Body of pancreas (tissue), 4 donors: ENCODE measurements at regions not wholly inside any gene's neighbourhood (a gene's known extent, or its start where the extent isn't known, plus 50 kb on each side); places are given as distances from the start of the nearest gene placed in this dataset.

Source experiments
- ATAC-seq: fragments of 150-250 bp; one replicate; pipeline ENCODE4 v1.9.1; 2016
- DNase-seq, 4 donors: peaks; one replicate each; pipeline ENCODE4 v3.0.0-alpha.2; 2019
- H3K27ac ChIP-seq, 4 donors: fragments of 200-600 bp; sonication (generic); 1 replicate in 3 of 4; 2 replicates in 1 of 4; pipeline versions ENCODE4 v1.5.1 to v1.6.1; 2016 to 2019; ENCODE audit warnings: mild to moderate bottlenecking in 1 of 4, mixed read lengths in 1 of 4, moderate library complexity in 1 of 4
- H3K27me3 ChIP-seq, 2 donors: fragments of 200-600 bp; sonication (generic); one replicate each; pipeline ENCODE4 v1.6.0; 2016; ENCODE audit warnings: mild to moderate bottlenecking in 1 of 2
- H3K36me3 ChIP-seq, 2 donors: fragments of 200-600 bp; sonication (generic); replicated peaks in 1 of 2; 2 replicates each; pipeline ENCODE4 v1.5.1; 2016; ENCODE audit warnings: low read depth in 2 of 2; ENCODE audit not compliant: insufficient read depth in 1 of 2
- H3K4me1 ChIP-seq: fragments of 200-600 bp; sonication (generic); one replicate; pipeline ENCODE4 v1.6.0; 2016
- H3K4me3 ChIP-seq, 2 donors: fragments of 200-600 bp; sonication (generic); 1 replicate in 1 of 2; 2 replicates in 1 of 2; pipeline ENCODE4 v1.5.1; 2016 to 2019
- H3K9me3 ChIP-seq, 3 donors: fragments of 200-600 bp; sonication (generic); 1 replicate in 2 of 3; 2 replicates in 1 of 3; pipeline ENCODE4 v1.5.1; 2016
- CTCF ChIP-seq, 7 experiments: fragments of 450-650 bp in 4 of 7; fragments of 200-600 bp in 3 of 7; sonication (generic) in 3 of 7; IDR thresholded peaks; one replicate each; pipeline ENCODE4 v1.5.1; 2016 to 2019; ENCODE audit warnings: antibody characterized with exemption in 7 of 7
- POLR2A ChIP-seq, 3 donors: fragments of 450-650 bp; IDR thresholded peaks; one replicate each; pipeline ENCODE4 v1.6.1; 2016; ENCODE audit warnings: antibody characterized with exemption in 3 of 3, mild to moderate bottlenecking in 2 of 3
- WGBS, 2 donors: methylation state at CpG; one replicate each; pipeline ENCODE4 v1.1.5; 2017; 5-methylcytosine and 5-hydroxymethylcytosine counted together
- intact Hi-C: fragments of 100-400 bp; cut with DNase I; formaldehyde crosslinking; loops from one replicate; pipeline ENCODE4 v1.15.1; 2023

GRCh38 chr10:9800571-9800970, 1217.1 kb upstream of the CELF2 start:
- H3K27me3 ChIP-seq = no peaks in the 10 kb centered on the region
- no peaks in the 10 kb centered on the region for H3K4me1 ChIP-seq
- TF ChIP-seq POLR2A (IDR thresholded peaks at IDR 0.05) (no peak), CTCF (IDR thresholded peaks at IDR 0.05) (no peak)
- ATAC-seq (no peak), DNase-seq (no peak)
- no peak overlapping the region for H3K27ac ChIP-seq
- no peaks in the 10 kb centered on the region for H3K36me3 ChIP-seq
- no peaks in the 10 kb centered on the region for H3K9me3 ChIP-seq
- intact Hi-C loops = no loop called here
- H3K4me3 ChIP-seq = no peak overlapping the region
- 55 to 67% methylated on average over 2 of the region's 2 CpGs for WGBS, 2 donors

GRCh38 chr10:9807846-9808245, 1209.8 kb upstream of the CELF2 start:
- intact Hi-C loops = no loop called here
- H3K4me1 ChIP-seq = no peaks in the 10 kb centered on the region
- H3K27ac ChIP-seq = no peak overlapping the region
- H3K36me3 ChIP-seq = no peaks in the 10 kb centered on the region
- no peak overlapping the region for H3K4me3 ChIP-seq
- no peak for TF ChIP-seq CTCF (IDR thresholded peaks at IDR 0.05)
- no peak for TF ChIP-seq POLR2A (IDR thresholded peaks at IDR 0.05)
- DNase-seq (no peak), ATAC-seq (no peak)
- H3K27me3 ChIP-seq = no peaks in the 10 kb centered on the region
- no peaks in the 10 kb centered on the region for H3K9me3 ChIP-seq
- WGBS, 2 donors = 32 to 33% methylated on average over 4 of the region's 4 CpGs

GRCh38 chr10:9811601-9812000, 1206.1 kb upstream of the CELF2 start:
- ATAC-seq (no peak), DNase-seq (no peak)
- intact Hi-C loops = no loop called here
- 80 to 91% methylated on average over 4 of the region's 4 CpGs for WGBS, 2 donors
- Histone ChIP-seq H3K9me3 (no peaks in the 10 kb centered on the region), H3K27ac (no peak overlapping the region), H3K4me3 (no peak overlapping the region), H3K4me1 (no peaks in the 10 kb centered on the region), H3K36me3 (no peaks in the 10 kb centered on the region), H3K27me3 (no peaks in the 10 kb centered on the region)
- no peak for TF ChIP-seq POLR2A (IDR thresholded peaks at IDR 0.05)
- TF ChIP-seq CTCF (IDR thresholded peaks at IDR 0.05) = no peak

- TF ChIP-seq CTCF (IDR thresholded peaks at IDR 0.05) (no peak), POLR2A (IDR thresholded peaks at IDR 0.05) (no peak)
- Histone ChIP-seq H3K9me3 (no peaks in the 10 kb centered on the region), H3K36me3 (no peaks in the 10 kb centered on the region), H3K27ac (no peak overlapping the region), H3K27me3 (no peaks in the 10 kb centered on the region), H3K4me1 (no peaks in the 10 kb centered on the region), H3K4me3 (no peak overlapping the region)
- intact Hi-C loops = no loop called here
- WGBS, 2 donors = 85 to 89% methylated on average over 1 of the region's 1 CpG
- DNase-seq (no peak), ATAC-seq (no peak)
Measured at GRCh38 chr10:9814285-9814864, 1203.3 kb upstream of the CELF2 start.

GRCh38 chr10:9819756-9820494, 1197.7 kb upstream of the CELF2 start:
- Histone ChIP-seq H3K4me3 (no peak overlapping the region), H3K4me1 (peaks cover 10% of the 10 kb centered on the region), H3K9me3 (no peaks in the 10 kb centered on the region), H3K36me3 (no peaks in the 10 kb centered on the region), H3K27me3 (no peaks in the 10 kb centered on the region), H3K27ac (no peak overlapping the region)
- TF ChIP-seq POLR2A (IDR thresholded peaks at IDR 0.05) = no peak
- no peak for TF ChIP-seq CTCF (IDR thresholded peaks at IDR 0.05)
- intact Hi-C loops = no loop called here
- no peak for ATAC-seq
- no peak for DNase-seq
- 78 to 80% methylated on average over 2 to 4 of the region's 4 CpGs for WGBS, 2 donors
